CD4-positive, alpha-beta T cell treated with Interleukin-12 subunit alpha and Interleukin-12 subunit beta, for 1 hour (primary cell): ENCODE measurements at regions not wholly inside any gene's neighbourhood (a gene's known extent, or its start where the extent isn't known, plus 50 kb on each side); places are given as distances from the start of the nearest gene placed in this dataset.

Experiments used
- DNase-seq: peaks from one replicate; pipeline ENCODE4 v3.0.0-alpha.2; 2020

- DNase-seq: no peak
These were observed 186.2 kb downstream of the EFNB2 start for GRCh38 chr13:106349080-106349931.

GRCh38 chr13:106348075-106348840 lies 187.2 kb downstream of the EFNB2 start:
- no peak for DNase-seq

- no peak for DNase-seq
These were observed 191.1 kb downstream of the EFNB2 start for GRCh38 chr13:106344342-106344741.

GRCh38 chr13:106343836-106344235 lies 191.6 kb downstream of the EFNB2 start:
- DNase-seq: no peak

GRCh38 chr13:106340249-106340648 lies 195.2 kb downstream of the EFNB2 start:
- no peak for DNase-seq

- DNase-seq: no peak
These were observed 198.2 kb downstream of the EFNB2 start for GRCh38 chr13:106337096-106337850.

GRCh38 chr13:106336668-106337067 lies 198.8 kb downstream of the EFNB2 start:
- DNase-seq: no peak

- no peak for DNase-seq
These were observed 202.8 kb downstream of the EFNB2 start for GRCh38 chr13:106332621-106333020.

GRCh38 chr13:106331116-106331515 lies 204.3 kb downstream of the EFNB2 start:
- DNase-seq: no peak

- DNase-seq: no peak
These were observed 205.5 kb downstream of the EFNB2 start for GRCh38 chr13:106329941-106330340.

- DNase-seq: no peak
These were observed 208.7 kb downstream of the EFNB2 start for GRCh38 chr13:106326751-106327150.

GRCh38 chr13:106324444-106324843 lies 211.0 kb downstream of the EFNB2 start:
- DNase-seq: no peak

GRCh38 chr13:106322628-106323027 lies 212.8 kb downstream of the EFNB2 start:
- no peak for DNase-seq

GRCh38 chr13:106318941-106319411 lies 216.5 kb downstream of the EFNB2 start:
- no peak for DNase-seq

GRCh38 chr13:106314417-106314816 lies 221.0 kb downstream of the EFNB2 start:
- DNase-seq: no peak

- no peak for DNase-seq
These were observed 224.5 kb downstream of the EFNB2 start for GRCh38 chr13:106311004-106311403.

GRCh38 chr13:106310291-106310865 lies 225.1 kb downstream of the EFNB2 start:
- DNase-seq: no peak

- DNase-seq: no peak
These were observed 228.6 kb downstream of the EFNB2 start for GRCh38 chr13:106306748-106307277.

GRCh38 chr13:106302843-106303242 lies 232.6 kb downstream of the EFNB2 start:
- DNase-seq: no peak

- DNase-seq: no peak
These were observed 233.5 kb downstream of the EFNB2 start for GRCh38 chr13:106302011-106302410.

GRCh38 chr13:106299621-106300020 lies 235.8 kb downstream of the EFNB2 start:
- DNase-seq: no peak

GRCh38 chr13:106297283-106297682 lies 238.2 kb downstream of the EFNB2 start:
- DNase-seq: no peak

- DNase-seq: no peak
These were observed 238.7 kb downstream of the EFNB2 start for GRCh38 chr13:106296723-106297122.
